LHCN-M2 (cell line): ENCODE measurements at regions not wholly inside any gene's neighbourhood (a gene's known extent, or its start where the extent isn't known, plus 50 kb on each side); places are given as distances from the start of the nearest gene placed in this dataset.
A peak's percentile ranks its signal among the peaks of the same experiment; 100 is the strongest.

Experiments used
- DNase-seq: peaks from one replicate; pipeline ENCODE4 v3.0.0-alpha.2; 2012; ENCODE audit warnings: low read depth

- no peak for DNase-seq
These were observed 449.6 kb downstream of the RFPL4B start for GRCh38 chr6:112796712-112797111.

- DNase-seq = no peak
These were observed 452.8 kb downstream of the RFPL4B start for GRCh38 chr6:112799889-112800288.

- peak; percentile 20 for DNase-seq
These were observed 453.3 kb downstream of the RFPL4B start for GRCh38 chr6:112800439-112800838.

DNA sequence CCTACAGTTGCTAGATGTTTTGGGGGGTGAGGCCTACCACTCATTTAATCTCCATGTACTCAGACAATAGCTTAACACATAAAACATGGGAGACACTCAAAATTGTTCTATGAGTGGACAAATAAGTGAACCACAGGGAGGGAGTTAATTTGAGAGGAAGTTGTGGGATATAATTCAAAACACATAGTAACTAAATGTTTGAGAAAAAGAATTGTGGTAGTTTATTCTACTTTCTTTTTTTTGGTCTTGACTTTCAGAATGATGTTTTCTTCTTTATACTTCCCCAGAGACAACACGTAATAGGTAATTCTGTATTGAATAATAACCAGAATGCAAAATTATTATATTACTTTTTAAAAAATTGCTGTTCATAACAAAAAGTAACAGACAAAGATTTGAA, 453.8 kb downstream of the RFPL4B start:
- DNase-seq = peak; percentile 38

DNA sequence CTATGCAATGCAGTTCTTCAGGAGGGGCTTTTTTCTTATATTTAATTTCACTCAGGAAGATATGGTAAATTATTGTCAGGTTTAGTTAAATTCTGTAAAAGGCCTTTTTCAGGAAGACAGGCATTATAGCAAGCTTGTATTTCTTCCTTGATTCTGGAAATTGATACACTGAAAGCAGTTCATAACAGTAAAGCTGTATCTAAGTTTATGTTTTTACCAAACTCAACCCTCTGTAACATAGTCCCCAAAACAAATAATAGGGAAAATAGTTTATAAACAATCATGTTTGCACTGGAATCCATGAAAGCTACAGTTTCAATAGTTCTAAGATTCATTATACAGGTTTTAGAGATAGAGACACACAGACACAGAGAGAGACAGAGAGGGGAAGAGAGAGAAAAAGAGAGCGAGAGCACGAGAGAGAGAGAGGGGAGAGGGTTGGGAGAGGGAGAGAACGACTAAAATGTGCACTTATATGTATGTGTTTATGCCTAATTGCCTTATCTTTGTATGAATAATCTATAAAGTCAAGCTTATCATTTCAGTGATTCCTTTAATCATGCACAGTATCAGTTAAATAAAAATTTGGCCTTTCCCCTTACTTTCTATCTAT, 454.4 kb downstream of the RFPL4B start:
- DNase-seq = peak; percentile 33

DNA sequence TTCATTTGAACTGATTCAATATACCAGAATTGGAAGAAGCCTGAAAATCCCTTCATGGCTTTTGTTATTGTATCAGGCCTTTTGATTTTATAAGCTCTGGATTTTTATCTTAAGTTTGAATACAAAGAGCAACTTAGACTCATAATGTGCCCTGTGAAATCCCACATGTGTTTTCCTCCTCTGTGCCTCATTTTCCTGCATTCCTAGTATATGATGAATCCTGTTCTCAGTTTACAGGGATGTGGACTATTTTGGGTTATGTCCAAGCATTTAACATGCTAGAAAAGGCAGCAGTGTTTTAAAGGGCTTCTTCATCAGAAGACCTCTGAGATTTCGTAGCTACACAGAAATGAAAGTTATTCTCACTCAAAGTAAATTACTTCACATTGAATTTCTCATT, 455.0 kb downstream of the RFPL4B start:
- peak; percentile 93 for DNase-seq

GRCh38 chr6:112804638-112805330, 457.7 kb downstream of the RFPL4B start:
- DNase-seq = no peak

DNA sequence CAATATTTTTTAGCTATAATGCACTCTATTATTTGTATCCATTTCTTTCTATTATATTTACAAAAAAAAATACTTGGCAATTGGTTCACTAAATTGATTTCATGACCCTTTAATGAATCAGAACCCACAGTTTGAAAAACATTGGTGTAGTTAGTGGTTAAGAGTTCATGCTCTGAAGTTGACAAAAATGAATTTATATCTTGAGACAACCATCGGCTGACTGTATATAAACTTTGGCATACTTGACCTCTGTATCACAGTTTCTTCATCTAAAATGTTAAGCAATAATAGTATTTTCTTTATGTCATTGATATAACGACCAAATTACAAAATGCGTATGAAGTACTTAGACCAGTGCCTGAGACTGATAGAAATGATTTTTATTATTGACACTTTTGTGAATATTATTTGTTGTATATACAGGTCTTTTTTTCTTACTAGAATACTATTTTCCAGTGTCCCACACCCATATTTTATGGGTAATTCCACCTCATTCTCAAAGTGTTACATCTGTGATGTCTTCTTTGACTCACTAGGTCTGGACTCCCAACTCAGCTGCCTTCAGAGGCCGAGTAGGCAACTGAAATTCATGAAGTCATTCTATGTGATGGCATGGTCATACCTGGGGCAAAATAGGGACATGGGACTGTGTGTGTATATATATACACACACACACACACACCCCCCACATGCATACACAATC, 459.2 kb downstream of the RFPL4B start:
- DNase-seq = peak; percentile 55

GRCh38 chr6:112821476-112821875, 474.3 kb downstream of the RFPL4B start:
- no peak for DNase-seq

DNA sequence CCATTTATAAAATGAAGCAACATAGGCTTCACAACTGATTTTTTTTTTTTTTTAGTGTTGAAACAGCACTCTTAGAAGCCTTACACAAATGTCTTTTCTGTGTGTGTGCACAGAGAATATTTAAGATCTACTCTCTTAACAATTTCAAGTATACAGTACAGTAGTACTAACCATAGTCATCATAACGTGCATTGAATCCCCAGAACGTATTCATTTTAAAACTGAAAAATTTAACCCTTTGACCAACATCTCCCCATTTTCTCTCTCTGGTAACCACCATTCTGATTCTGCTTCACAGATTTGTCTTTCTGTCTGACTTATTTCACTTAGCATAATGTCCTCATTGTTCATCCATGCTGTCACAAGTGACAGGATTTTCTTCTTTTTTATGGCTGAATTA, 475.6 kb downstream of the RFPL4B start:
- DNase-seq = no peak

- peak; percentile 11 for DNase-seq
These were observed 480.7 kb downstream of the RFPL4B start for GRCh38 chr6:112827793-112828192.

DNA sequence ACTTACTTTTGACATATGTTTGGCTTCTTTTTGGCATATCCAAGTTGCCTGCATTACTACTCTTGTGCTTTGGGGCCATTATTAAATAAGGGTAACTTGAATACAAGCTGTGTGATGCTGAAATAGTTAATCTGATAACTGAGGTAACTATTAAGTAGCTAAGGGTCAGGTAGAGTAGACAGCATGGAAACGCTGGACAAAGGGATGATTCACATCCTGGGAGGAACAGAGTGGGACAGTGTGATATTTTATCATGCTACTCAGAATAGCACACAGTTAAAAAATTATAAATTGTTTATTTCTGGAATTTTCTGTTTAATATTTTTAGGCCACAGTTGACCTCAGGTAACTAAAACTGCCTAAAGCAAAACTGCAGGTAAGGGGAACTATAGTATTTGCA, 483.9 kb downstream of the RFPL4B start:
- peak; percentile 21 for DNase-seq

- peak; percentile 94 for DNase-seq
These were observed 486.5 kb downstream of the RFPL4B start for GRCh38 chr6:112833581-112834131.

DNA sequence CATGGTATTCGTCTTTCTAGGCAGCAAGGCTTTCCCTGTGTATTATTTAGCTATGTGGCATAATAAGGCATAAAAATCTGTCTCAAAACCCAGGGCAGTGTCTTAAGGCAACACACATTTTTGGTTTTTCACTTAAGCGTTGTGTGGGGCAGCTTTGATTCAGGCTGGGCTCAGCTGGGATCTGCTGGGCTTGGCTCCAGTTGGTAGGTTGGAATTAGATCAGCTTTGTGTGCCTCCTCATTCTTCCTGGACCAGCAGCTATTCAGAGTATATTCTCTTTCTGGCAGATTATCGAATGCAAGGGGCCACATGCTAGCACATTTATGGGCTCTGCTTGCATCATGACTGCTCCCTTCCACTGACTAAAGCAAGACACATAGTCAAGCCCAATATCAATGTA, 487.9 kb downstream of the RFPL4B start:
- DNase-seq = no peak

GRCh38 chr6:112839525-112839961, 492.4 kb downstream of the RFPL4B start:
- peak; percentile 72 for DNase-seq

- no peak for DNase-seq
These were observed 494.6 kb downstream of the RFPL4B start for GRCh38 chr6:112841553-112842329.

- DNase-seq = no peak
These were observed 495.2 kb downstream of the RFPL4B start for GRCh38 chr6:112842330-112842685.

DNA sequence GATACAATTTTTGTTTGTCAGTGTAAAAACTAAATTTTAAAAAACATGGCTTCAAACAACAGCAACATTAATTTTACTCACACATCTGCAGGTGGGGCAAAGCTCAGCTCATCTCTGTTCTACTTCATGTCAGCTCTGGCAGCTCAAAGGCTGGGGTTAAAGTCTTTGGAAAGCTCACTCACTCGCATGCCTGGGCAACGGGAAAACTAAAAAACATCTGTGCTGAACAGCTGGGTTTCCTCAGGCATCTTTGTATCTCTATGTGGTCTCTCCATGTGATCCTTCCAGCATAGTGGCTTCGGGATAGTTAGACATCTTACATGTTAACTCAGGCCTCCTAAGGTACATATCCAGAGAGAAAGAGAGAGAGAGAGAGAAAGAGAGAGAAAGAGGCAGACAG, 499.6 kb downstream of the RFPL4B start:
- peak; percentile 34 for DNase-seq

- no peak for DNase-seq
These were observed 504.0 kb downstream of the RFPL4B start for GRCh38 chr6:112851146-112851545.

- DNase-seq = no peak
These were observed 506.0 kb downstream of the RFPL4B start for GRCh38 chr6:112853162-112853561.

GRCh38 chr6:112863753-112864152, 516.6 kb downstream of the RFPL4B start:
- DNase-seq = no peak

- DNase-seq = no peak
These were observed 518.0 kb downstream of the RFPL4B start for GRCh38 chr6:112865131-112865530.
